ENCODE measurements at regions not wholly inside any gene's neighbourhood (a gene's known extent, or its start where the extent isn't known, plus 50 kb on each side); places are given as distances from the start of the nearest gene placed in this dataset.
"Not testable (repeated sequence)": the region's sequence is repeated elsewhere in the genome, so short reads cannot be mapped to it uniquely, and the experiment has no call there.

GRCh38 chr9:24881361-24881760 lies 335.7 kb upstream of the IZUMO3 start:
- no peak overlapping the region for H3K4me3 Mint-ChIP-seq
- DNase-seq (no peak), ATAC-seq (replicated peaks) (no peak)
- no peak overlapping the region for H3K27ac Mint-ChIP-seq
- H3K36me3 Mint-ChIP-seq, result no peaks in the 10 kb centered on the region
- H3K4me1 Mint-ChIP-seq, result no peaks in the 10 kb centered on the region
- peaks cover 0 to 2% of the 10 kb centered on the region in 2 donors for H3K9me3 Mint-ChIP-seq
- H3K27me3 Mint-ChIP-seq, result no peaks in the 10 kb centered on the region

GRCh38 chr9:24879591-24879990 lies 333.9 kb upstream of the IZUMO3 start:
- Mint-ChIP-seq H3K36me3 (no peaks in the 10 kb centered on the region), H3K27ac (no peak overlapping the region), H3K9me3 (peaks cover 0 to 2% of the 10 kb centered on the region in 2 donors), H3K4me3 (no peak overlapping the region), H3K4me1 (no peaks in the 10 kb centered on the region), H3K27me3 (no peaks in the 10 kb centered on the region)
- DNase-seq, result no peak
- no peak for ATAC-seq (replicated peaks)

DNA sequence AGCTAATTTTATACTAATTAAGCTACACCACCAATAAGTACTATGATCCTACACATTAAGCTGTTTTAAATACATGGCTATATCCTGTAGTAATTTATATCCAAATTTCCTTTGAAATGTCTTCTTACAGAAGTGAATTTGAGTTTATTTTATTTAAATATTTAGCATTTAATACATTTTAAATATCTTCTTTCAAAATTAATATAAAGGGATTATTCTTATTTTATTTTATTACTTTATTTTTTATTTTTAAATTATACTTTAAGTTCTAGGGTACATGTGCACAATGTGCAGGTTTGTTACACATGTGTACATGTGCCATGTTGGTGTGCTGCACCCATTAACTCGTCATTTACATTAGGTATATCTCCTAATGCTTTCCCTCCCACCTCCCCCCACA lies 310.9 kb upstream of the IZUMO3 start:
- H3K9me3 Mint-ChIP-seq; ATAC-seq (replicated peaks); H3K27ac Mint-ChIP-seq; H3K4me3 Mint-ChIP-seq; DNase-seq; H3K27me3 Mint-ChIP-seq; H3K36me3 Mint-ChIP-seq; H3K4me1 Mint-ChIP-seq: not testable (repeated sequence)

DNA sequence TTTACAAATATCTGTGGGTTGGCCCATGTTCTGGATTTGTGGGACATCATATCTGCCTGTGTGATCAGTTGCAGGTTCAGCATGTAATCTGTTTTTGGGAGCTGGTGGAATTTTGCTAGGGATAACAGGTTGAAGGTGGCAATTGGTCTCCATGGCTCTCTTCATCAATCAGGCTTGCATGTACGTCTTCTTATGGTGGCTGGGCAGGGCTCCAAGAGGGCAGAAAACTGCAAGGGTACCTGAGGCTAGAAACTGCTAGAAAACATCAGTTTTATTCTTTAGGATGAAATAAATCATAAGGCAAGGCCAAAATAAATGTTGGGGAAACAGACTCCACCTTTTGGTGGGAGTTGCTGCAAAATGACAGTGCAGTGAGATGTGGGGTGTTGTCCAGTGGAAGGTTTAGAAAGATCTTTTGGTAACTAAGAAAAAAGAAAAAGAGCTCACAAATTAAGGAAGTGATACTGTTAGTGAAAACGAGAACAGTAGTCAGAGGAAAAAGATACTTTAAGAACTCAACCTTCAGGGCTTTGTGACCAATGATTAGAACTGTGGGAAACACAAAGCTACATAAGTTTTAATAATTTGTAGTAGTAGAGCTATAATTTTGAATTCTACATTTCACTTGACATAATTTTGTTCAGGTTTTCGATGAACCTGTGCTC lies 300.7 kb upstream of the IZUMO3 start:
- DNase-seq, result no peak
- H3K27ac Mint-ChIP-seq, result no peak overlapping the region
- no peaks in the 10 kb centered on the region for H3K27me3 Mint-ChIP-seq
- H3K36me3 Mint-ChIP-seq, result no peaks in the 10 kb centered on the region
- peak; percentile 91 to 92 for ATAC-seq (replicated peaks)
- no peak overlapping the region for H3K4me3 Mint-ChIP-seq
- no peaks in the 10 kb centered on the region for H3K9me3 Mint-ChIP-seq
- H3K4me1 Mint-ChIP-seq, result peaks cover 8 to 11% of the 10 kb centered on the region in 2 donors

DNA sequence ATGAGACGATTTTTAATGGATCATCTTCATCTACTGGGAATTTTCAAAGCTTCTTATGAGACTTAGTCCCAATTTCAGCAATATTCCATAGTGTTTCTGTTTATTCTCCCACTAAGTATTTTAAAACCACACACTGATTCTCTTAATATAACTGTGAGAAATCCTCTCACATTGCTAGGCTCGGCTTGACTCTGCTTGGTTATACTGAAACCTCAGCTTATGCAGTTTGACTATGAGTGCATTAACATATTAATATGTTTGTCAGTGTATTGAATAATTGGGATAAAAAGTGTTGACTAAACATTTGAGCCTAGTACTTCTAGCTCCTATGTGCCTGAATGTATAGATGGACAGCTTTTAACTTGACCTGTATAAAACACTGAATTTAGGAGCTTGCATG lies 298.5 kb upstream of the IZUMO3 start:
- no peak overlapping the region for H3K27ac Mint-ChIP-seq
- peaks cover 8 to 11% of the 10 kb centered on the region in 2 donors for H3K4me1 Mint-ChIP-seq
- no peaks in the 10 kb centered on the region for H3K27me3 Mint-ChIP-seq
- H3K4me3 Mint-ChIP-seq, result no peak overlapping the region
- H3K36me3 Mint-ChIP-seq, result no peaks in the 10 kb centered on the region
- DNase-seq (no peak), ATAC-seq (replicated peaks) (no peak)
- H3K9me3 Mint-ChIP-seq, result no peaks in the 10 kb centered on the region

DNA sequence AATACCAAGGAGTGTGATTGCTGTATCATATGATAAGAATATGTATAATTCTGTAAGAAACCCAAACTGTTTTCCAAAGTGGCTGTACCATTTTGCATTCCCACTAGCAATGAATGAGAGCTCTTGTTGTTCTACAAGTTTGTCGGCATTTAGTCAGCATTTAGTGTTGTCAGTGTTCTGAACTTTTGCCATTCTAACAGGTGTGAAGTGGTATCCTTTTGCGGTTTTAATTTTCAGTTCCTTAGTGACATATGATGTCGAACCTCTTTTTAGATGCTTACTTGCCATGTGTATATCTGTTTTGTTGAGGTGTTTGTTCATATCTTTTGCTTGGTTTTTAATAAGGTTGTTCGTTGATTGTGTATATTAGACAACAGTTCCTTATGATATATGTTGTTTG lies 296.3 kb upstream of the IZUMO3 start:
- no peaks in the 10 kb centered on the region for H3K36me3 Mint-ChIP-seq
- ATAC-seq (replicated peaks), result no peak
- peaks cover 8 to 11% of the 10 kb centered on the region in 2 donors for H3K4me1 Mint-ChIP-seq
- H3K27me3 Mint-ChIP-seq, result no peaks in the 10 kb centered on the region
- no peak overlapping the region for H3K4me3 Mint-ChIP-seq
- DNase-seq, result no peak
- H3K27ac Mint-ChIP-seq, result no peak overlapping the region
- no peaks in the 10 kb centered on the region for H3K9me3 Mint-ChIP-seq

DNA sequence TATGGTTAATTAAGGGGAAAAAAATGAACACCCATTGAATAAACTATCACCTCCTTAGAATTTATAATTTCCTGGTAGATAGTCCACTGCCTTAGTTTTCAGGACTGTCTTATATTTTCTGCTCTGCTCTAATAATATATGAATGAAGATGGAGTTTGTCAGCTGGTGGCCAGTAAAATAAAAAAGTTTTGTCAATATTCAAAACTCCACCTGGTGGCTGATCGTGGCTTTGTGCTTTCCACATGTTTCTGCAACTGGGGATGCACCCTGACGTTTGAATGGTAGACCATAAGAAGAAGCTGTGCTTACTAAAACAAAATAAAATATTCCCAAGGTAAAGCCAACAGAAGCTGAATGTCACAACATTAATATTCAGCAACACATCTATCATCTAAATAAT lies 286.6 kb upstream of the IZUMO3 start:
- H3K9me3 Mint-ChIP-seq, result peaks cover 0 to under 1% of the 10 kb centered on the region in 2 donors

DNA sequence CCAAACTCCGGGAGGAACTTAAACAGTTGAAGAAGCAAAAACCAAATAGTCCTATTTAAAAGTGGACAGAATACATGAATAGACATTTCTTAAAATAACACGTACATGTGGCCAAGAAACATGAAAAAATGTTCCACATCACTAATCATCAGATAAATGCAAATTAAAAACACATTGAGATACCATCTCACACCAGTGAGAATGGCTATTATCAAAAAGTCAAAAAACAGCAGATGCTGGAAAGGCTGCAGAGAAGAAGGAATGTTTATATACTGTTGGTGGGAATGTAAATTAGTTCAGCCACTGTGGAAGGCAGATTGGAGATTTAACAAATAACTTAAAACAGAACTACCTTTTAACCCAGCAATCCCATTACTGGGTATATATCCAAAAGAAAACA lies 283.0 kb upstream of the IZUMO3 start:
- Mint-ChIP-seq H3K36me3 (no peaks in the 10 kb centered on the region), H3K4me3 (no peak overlapping the region), H3K4me1 (peaks cover 0 to 3% of the 10 kb centered on the region in 2 donors), H3K9me3 (peaks cover 0 to 1% of the 10 kb centered on the region in 2 donors), H3K27me3 (no peaks in the 10 kb centered on the region), H3K27ac (no peak overlapping the region)
- ATAC-seq (replicated peaks), result no peak
- DNase-seq, result no peak

More for the DNA sequence above, 286.6 kb upstream of the IZUMO3 start:
- H3K36me3 Mint-ChIP-seq, result no peaks in the 10 kb centered on the region
- ATAC-seq (replicated peaks), result no peak
- no peak for DNase-seq
- no peaks in the 10 kb centered on the region for H3K27me3 Mint-ChIP-seq
- no peak overlapping the region for H3K27ac Mint-ChIP-seq
- H3K4me3 Mint-ChIP-seq, result no peak overlapping the region
- peaks cover 0 to 2% of the 10 kb centered on the region in 2 donors for H3K4me1 Mint-ChIP-seq

DNA sequence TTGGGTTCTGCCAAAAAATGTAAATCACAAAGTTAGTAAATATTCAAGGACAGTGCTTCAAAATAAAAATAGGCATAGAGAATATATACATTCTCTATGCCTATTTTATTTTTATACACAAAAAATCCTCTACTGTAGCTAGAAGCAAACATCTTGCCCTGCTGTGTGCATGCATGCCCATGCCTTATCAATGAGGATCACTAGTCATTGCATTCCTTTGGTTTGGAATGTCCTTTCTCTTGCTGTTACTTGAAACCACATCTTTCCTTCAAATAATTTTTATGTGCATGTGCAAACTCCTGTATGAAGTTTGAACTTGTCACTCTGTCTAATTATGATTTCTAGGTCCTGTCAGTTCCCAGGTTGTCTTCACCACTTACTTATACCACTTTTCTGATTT lies 278.9 kb upstream of the IZUMO3 start:
- H3K36me3 Mint-ChIP-seq, result no peaks in the 10 kb centered on the region
- ATAC-seq (replicated peaks), result no peak
- H3K4me1 Mint-ChIP-seq, result peaks cover 0 to 3% of the 10 kb centered on the region in 2 donors
- H3K9me3 Mint-ChIP-seq, result peaks cover 0 to 1% of the 10 kb centered on the region in 2 donors
- H3K27ac Mint-ChIP-seq, result no peak overlapping the region
- no peak overlapping the region for H3K4me3 Mint-ChIP-seq
- no peaks in the 10 kb centered on the region for H3K27me3 Mint-ChIP-seq
- no peak for DNase-seq

DNA sequence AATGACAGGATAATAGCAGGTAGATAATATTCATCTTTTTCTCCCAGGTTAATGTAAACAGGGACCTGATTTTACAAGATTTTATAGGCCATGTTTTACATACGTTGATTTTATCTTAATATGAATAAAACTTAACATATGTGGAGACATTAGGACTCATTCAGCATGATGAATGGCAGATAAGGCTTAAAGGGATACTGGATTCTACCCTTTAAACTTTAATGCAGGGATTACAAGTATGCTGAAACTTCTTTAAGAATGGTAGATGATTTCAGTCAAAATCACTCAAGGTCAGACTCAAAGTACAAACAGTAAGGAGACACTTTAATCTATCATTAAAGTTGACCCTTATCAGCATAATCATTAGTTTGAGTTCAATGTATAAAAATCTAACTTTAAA lies 274.5 kb upstream of the IZUMO3 start:
- Mint-ChIP-seq H3K27ac (no peak overlapping the region), H3K4me3 (no peak overlapping the region), H3K4me1 (no peaks in the 10 kb centered on the region), H3K36me3 (no peaks in the 10 kb centered on the region), H3K9me3 (no peaks in the 10 kb centered on the region), H3K27me3 (no peaks in the 10 kb centered on the region)
- ATAC-seq (replicated peaks) (no peak), DNase-seq (no peak)

DNA sequence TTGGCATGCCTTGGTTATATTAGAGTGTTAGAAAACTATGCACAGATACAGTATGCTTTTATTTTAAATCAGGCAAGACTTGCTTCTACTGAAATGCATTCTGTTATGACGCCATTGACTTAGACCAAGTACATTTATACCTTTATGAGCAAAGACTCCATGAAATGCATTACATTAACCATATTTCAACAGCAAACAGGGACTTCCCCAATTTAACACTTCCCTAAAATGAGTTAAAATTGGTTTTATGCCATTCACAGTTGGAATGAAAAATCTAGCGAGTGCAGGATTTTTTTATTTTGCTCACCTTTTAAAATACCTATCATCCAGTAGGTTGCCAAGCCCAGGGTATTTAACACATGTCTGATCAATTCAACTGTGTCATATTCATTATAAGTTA lies 272.1 kb upstream of the IZUMO3 start:
- H3K36me3 Mint-ChIP-seq, result no peaks in the 10 kb centered on the region
- H3K4me1 Mint-ChIP-seq, result no peaks in the 10 kb centered on the region
- H3K27me3 Mint-ChIP-seq, result no peaks in the 10 kb centered on the region
- H3K27ac Mint-ChIP-seq, result no peak overlapping the region
- H3K9me3 Mint-ChIP-seq, result peaks cover 0 to 1% of the 10 kb centered on the region in 2 donors
- no peak overlapping the region for H3K4me3 Mint-ChIP-seq
- no peak for ATAC-seq (replicated peaks)
- no peak for DNase-seq

DNA sequence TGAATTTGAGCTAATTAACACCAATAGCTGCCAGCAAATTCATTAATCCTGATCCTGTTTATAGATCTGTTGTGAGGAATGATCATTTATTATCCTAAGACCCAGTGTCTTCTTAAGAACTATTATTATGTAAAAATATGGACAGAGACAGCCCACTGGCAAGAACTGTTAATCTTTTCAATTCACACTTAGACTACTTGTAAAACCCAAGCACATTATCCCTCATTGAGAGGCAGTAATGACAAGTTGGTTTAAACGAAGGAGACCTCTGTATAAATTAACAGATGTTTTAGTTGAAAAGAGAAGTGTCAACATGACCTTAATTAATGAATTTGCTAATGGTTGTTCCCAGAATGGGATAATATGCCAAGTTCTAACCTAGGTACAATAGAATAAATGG lies 270.3 kb upstream of the IZUMO3 start:
- no peak overlapping the region for H3K27ac Mint-ChIP-seq
- H3K9me3 Mint-ChIP-seq, result peaks cover 0 to 2% of the 10 kb centered on the region in 2 donors
- no peak for DNase-seq
- H3K4me3 Mint-ChIP-seq, result no peak overlapping the region
- ATAC-seq (replicated peaks), result no peak
- no peaks in the 10 kb centered on the region for H3K27me3 Mint-ChIP-seq
- H3K36me3 Mint-ChIP-seq, result no peaks in the 10 kb centered on the region
- H3K4me1 Mint-ChIP-seq, result no peaks in the 10 kb centered on the region

DNA sequence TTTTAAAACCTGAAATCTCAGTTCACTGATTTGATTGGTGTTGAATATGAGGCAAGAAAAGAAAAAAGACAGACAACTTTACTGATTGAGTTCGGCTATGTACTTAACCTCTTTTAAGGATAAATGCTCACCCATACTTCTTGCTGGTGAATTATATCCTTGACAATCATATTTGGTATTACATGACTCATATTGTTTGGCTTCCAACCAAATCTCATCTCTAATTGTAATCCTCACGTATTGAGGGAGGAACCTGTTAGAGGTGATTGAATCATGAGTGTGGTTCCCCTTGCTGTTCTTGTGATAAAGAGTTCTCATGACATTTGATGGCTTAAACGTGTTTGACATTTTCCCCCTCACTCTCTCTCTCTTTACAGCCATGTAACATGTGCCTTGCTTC lies 255.6 kb upstream of the IZUMO3 start:
- H3K4me1 Mint-ChIP-seq, result no peaks in the 10 kb centered on the region
- DNase-seq (no peak), ATAC-seq (replicated peaks) (no peak)
- peaks cover 0 to 1% of the 10 kb centered on the region in 2 donors for H3K9me3 Mint-ChIP-seq
- no peak overlapping the region for H3K4me3 Mint-ChIP-seq
- H3K36me3 Mint-ChIP-seq, result no peaks in the 10 kb centered on the region
- H3K27me3 Mint-ChIP-seq, result no peaks in the 10 kb centered on the region
- H3K27ac Mint-ChIP-seq, result no peak overlapping the region

GRCh38 chr9:24793787-24794186 lies 248.1 kb upstream of the IZUMO3 start:
- Mint-ChIP-seq H3K27ac (no peak overlapping the region), H3K27me3 (no peaks in the 10 kb centered on the region), H3K4me3 (no peak overlapping the region), H3K9me3 (peaks cover 5 to 11% of the 10 kb centered on the region in 2 donors), H3K4me1 (no peaks in the 10 kb centered on the region), H3K36me3 (no peaks in the 10 kb centered on the region)
- no peak for DNase-seq
- ATAC-seq (replicated peaks), result peak in 1 of 2 donors; percentile 38

- ATAC-seq (replicated peaks), result no peak
- DNase-seq, result no peak
- H3K27ac Mint-ChIP-seq, result no peak overlapping the region
- no peak overlapping the region for H3K4me3 Mint-ChIP-seq
- peaks cover 12% of the 10 kb centered on the region in 2 donors for H3K9me3 Mint-ChIP-seq
- H3K4me1 Mint-ChIP-seq, result no peaks in the 10 kb centered on the region
- no peaks in the 10 kb centered on the region for H3K27me3 Mint-ChIP-seq
- no peaks in the 10 kb centered on the region for H3K36me3 Mint-ChIP-seq
Measured at GRCh38 chr9:24776226-24776625, 230.5 kb upstream of the IZUMO3 start.

GRCh38 chr9:24774199-24774598 lies 228.5 kb upstream of the IZUMO3 start:
- not testable (repeated sequence) for H3K4me3 Mint-ChIP-seq; H3K4me1 Mint-ChIP-seq; H3K27me3 Mint-ChIP-seq; DNase-seq; ATAC-seq (replicated peaks); H3K27ac Mint-ChIP-seq; H3K36me3 Mint-ChIP-seq
- peaks cover 12% of the 10 kb centered on the region in 2 donors for H3K9me3 Mint-ChIP-seq

All from stimulated activated naive B cell treated with anti-CD40 and anti-IgM and Interleukin-4, amounts not matched to agents 10 μg/mL and 1 μg/mL and 100 μg/mL, for 72 hours (primary cell).